SK-N-SH (cell line): ENCODE measurements at regions not wholly inside any gene's neighbourhood (a gene's known extent, or its start where the extent isn't known, plus 50 kb on each side); places are given as distances from the start of the nearest gene placed in this dataset.

ENCODE experiments used
- CHD2 ChIP-seq: fragments of 150-350 bp; IDR thresholded peaks from 2 replicates; pipeline ENCODE4 v1.6.1; 2018; ENCODE audit warnings: low read length; ENCODE audit not compliant: partially characterized antibody
- CTCF ChIP-seq: fragments of 200-600 bp; sonication (generic); IDR thresholded peaks from 2 replicates; pipeline ENCODE4 v1.6.1; 2017; ENCODE audit warnings: antibody characterized with exemption, mild to moderate bottlenecking, moderate library complexity
- FOXJ3 ChIP-seq: sonication (generic); formaldehyde crosslinking; IDR thresholded peaks from 2 replicates; pipeline ENCODE4 v1.5.1; 2020; ENCODE audit warnings: mild to moderate bottlenecking, missing genetic modification reagents
- GATA2 ChIP-seq: sonication (generic); formaldehyde crosslinking; IDR thresholded peaks from 2 replicates; pipeline ENCODE4 v1.5.0; 2020; ENCODE audit warnings: mild to moderate bottlenecking, missing genetic modification reagents
- JUND ChIP-seq: IDR thresholded peaks from 2 replicates; pipeline ENCODE4 v1.4.0; 2012
- MAX ChIP-seq: IDR thresholded peaks from 2 replicates; pipeline ENCODE4 v1.4.0; 2012; ENCODE audit warnings: low read depth
- POLR2AphosphoS5 ChIP-seq: IDR thresholded peaks from 2 replicates; pipeline ENCODE4 v1.6.1; 2012; ENCODE audit warnings: low read depth, low read length
- SIN3A ChIP-seq: IDR thresholded peaks from 2 replicates; pipeline ENCODE4 v1.6.1; 2012; ENCODE audit warnings: low read depth, mild to moderate bottlenecking, low read length, moderate library complexity, borderline replicate concordance
- TAF1 ChIP-seq: IDR thresholded peaks from 2 replicates; pipeline ENCODE4 v1.6.1; 2012; ENCODE audit warnings: low read depth, mild to moderate bottlenecking, low read length, moderate library complexity, borderline replicate concordance
- TF ChIP-seq, protein P1 (sequence below): IDR thresholded peaks from 2 replicates; pipeline ENCODE4 v1.4.0; 2012; ENCODE audit warnings: low read depth, borderline replicate concordance

DNA sequence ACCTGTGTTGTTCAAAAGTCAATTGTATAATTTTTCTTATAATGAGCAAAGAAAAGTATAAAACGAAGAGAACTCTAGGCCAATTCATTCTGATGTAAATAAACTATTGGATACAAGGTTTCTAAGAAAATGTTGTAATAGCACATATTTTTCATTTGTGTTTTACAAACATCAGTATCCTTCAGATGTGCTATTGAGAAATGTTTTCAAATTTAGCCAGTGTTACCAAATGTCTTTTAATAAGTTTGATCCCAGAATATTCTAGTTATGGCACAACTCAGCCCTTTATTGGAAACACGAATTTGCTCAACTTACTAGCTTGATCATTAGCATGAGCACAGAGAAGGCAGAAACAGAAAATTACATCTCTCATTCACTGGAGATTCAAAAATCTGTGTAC, 319.3 kb downstream of the IL15 start:
- TF ChIP-seq TAF1: no peak
- TF ChIP-seq CTCF: no peak
- TF ChIP-seq MAX: no peak
- no peak for TF ChIP-seq POLR2AphosphoS5
- TF ChIP-seq GATA2 (CRISPR knock-in tag): no peak
- TF ChIP-seq CHD2: no peak
- TF ChIP-seq JUND: no peak
- TF ChIP-seq, protein P1, sequence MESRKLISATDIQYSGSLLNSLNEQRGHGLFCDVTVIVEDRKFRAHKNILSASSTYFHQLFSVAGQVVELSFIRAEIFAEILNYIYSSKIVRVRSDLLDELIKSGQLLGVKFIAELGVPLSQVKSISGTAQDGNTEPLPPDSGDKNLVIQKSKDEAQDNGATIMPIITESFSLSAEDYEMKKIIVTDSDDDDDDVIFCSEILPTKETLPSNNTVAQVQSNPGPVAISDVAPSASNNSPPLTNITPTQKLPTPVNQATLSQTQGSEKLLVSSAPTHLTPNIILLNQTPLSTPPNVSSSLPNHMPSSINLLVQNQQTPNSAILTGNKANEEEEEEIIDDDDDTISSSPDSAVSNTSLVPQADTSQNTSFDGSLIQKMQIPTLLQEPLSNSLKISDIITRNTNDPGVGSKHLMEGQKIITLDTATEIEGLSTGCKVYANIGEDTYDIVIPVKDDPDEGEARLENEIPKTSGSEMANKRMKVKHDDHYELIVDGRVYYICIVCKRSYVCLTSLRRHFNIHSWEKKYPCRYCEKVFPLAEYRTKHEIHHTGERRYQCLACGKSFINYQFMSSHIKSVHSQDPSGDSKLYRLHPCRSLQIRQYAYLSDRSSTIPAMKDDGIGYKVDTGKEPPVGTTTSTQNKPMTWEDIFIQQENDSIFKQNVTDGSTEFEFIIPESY: no peak
- TF ChIP-seq FOXJ3 (CRISPR knock-in tag): no peak
- TF ChIP-seq SIN3A: no peak
